ENCODE measurements at regions not wholly inside any gene's neighbourhood (a gene's known extent, or its start where the extent isn't known, plus 50 kb on each side); places are given as distances from the start of the nearest gene placed in this dataset.

DNA sequence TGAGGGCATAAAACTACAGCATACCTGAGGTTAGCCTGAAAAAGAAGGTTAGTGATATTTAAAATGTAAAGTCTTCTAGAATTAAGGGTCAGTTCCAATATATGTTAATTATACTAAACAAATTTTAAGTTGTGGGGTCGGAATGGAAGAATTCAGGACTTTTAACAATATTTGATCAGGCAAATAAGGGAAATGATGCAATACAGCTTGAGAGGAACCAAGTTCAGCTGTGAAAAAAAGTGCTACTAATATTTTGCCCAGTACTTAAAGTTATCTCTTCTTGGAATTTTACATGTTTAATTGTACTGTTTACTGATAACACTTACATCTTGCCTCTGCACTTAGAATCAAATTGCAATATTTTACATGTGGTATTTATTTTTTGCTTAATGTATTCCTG lies 345.5 kb upstream of the CWC22 start:
- TF ChIP-seq SIN3A (IDR thresholded peaks at IDR 0.05; ENCODE audit: borderline replicate concordance, insufficient read depth, low read length): no peak
- TF ChIP-seq, protein P1, sequence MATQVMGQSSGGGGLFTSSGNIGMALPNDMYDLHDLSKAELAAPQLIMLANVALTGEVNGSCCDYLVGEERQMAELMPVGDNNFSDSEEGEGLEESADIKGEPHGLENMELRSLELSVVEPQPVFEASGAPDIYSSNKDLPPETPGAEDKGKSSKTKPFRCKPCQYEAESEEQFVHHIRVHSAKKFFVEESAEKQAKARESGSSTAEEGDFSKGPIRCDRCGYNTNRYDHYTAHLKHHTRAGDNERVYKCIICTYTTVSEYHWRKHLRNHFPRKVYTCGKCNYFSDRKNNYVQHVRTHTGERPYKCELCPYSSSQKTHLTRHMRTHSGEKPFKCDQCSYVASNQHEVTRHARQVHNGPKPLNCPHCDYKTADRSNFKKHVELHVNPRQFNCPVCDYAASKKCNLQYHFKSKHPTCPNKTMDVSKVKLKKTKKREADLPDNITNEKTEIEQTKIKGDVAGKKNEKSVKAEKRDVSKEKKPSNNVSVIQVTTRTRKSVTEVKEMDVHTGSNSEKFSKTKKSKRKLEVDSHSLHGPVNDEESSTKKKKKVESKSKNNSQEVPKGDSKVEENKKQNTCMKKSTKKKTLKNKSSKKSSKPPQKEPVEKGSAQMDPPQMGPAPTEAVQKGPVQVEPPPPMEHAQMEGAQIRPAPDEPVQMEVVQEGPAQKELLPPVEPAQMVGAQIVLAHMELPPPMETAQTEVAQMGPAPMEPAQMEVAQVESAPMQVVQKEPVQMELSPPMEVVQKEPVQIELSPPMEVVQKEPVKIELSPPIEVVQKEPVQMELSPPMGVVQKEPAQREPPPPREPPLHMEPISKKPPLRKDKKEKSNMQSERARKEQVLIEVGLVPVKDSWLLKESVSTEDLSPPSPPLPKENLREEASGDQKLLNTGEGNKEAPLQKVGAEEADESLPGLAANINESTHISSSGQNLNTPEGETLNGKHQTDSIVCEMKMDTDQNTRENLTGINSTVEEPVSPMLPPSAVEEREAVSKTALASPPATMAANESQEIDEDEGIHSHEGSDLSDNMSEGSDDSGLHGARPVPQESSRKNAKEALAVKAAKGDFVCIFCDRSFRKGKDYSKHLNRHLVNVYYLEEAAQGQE (IDR thresholded peaks at IDR 0.05; ENCODE audit: insufficient read depth in 1 of 2, low read depth in 2 of 2, low read length in 2 of 2): no peak
- no peak for TF ChIP-seq POLR2AphosphoS5 (IDR thresholded peaks at IDR 0.05; ENCODE audit: low read depth, low read length)
- TF ChIP-seq TAF1 (IDR thresholded peaks at IDR 0.05; ENCODE audit: borderline replicate concordance, insufficient read depth, low read length): no peak
- TF ChIP-seq FOXP2 (optimal IDR thresholded peaks at IDR 0.05; ENCODE audit: borderline replicate concordance, extremely low read depth, extremely low read length, insufficient read depth): no peak
